GM19395 (cell line): ENCODE measurements at regions not wholly inside any gene's neighbourhood (a gene's known extent, or its start where the extent isn't known, plus 50 kb on each side); places are given as distances from the start of the nearest gene placed in this dataset.
"Not testable (repeated sequence)": the region's sequence is repeated elsewhere in the genome, so short reads cannot be mapped to it uniquely, and the experiment has no call there.

Experiments
- ATAC-seq: cut with Tn5 transposase; IDR thresholded peaks from one replicate; pipeline ENCODE4 v1.9.1; 2021; ENCODE audit warnings: mild to moderate bottlenecking, moderate library complexity; ENCODE audit not compliant: unreplicated experiment

- no peak for ATAC-seq
Observed at GRCh38 chr2:226483745-226484619, 315.6 kb downstream of the IRS1 start.

DNA sequence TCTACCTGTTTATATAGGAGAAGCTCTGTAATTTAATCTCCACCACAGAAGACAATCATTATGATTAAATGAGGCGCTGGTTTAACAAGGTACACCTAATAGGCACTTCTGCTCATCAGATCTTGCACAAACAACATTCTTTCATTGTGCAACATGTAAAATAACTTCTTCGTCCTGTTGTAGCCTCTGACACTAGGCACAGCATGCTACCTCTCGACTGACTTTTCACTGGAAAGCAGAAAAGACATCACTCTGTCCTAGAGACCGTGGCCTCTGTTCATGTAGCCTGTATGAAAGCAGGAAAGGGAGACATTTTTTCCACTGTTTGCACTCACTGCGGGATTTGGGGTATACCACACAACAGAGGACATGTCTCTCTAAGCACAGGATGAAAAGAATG lies 316.5 kb downstream of the IRS1 start:
- ATAC-seq = no peak

GRCh38 chr2:226478109-226478809 lies 321.4 kb downstream of the IRS1 start:
- no peak for ATAC-seq

DNA sequence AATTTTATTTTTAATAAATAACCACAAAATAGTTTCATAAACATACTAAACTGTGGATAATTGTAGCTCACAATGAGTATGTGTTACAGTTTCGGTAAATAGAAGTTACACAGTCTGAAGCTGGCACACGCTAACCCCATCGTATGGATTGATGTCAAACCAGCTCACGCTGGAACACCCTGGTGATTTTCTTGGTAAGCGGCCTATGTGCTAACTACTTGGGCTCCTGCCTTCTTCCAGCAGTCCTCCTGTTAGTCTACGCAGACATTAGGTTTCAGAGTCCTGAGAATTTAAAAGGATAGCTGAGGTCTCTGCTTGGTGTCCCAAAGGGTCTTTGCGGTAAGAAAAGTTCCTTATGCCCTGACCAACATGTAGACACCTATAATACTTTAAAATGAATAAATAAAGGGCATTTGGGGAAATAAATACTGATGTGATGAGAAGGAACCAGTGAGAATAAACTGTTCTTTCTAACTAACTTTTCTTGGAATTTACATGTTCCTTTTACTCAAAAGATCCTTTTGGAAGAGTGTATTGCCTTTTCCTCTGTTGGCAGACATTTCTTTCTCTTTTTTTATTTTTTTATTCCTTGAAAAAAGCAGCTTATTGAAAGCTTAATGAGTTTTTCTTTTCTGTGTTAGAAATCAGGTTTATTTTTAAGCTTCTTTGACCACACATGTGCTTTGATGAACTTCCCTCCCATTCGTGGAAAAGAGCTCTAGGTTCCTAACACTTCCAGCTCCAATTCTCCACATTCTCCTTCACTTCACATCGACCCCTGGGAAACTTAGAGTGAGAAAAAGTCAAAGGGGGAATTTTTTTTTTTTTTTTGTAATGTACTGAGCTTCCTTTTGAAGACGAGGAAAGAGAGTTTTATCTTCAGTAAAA lies 322.2 kb downstream of the IRS1 start:
- ATAC-seq = no peak

DNA sequence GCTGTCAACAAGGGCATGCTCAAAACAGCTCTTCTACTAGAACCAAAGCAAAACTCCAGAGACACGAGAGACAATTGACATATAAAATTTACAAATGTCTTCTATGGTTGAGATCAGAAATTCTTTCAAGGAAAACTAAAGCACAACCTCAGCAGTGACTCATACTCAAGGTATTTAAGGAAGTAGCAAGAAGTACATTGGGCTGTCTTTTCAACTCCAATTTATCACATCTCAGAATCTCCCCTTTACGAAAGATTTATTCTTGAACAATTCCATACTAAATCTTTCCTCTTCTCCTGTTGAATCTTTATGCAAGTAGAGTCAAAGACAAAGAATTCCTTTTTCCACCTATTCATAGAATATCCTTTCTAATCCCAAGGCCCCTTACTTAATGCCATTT lies 324.0 kb downstream of the IRS1 start:
- ATAC-seq = no peak

- no peak for ATAC-seq
Observed at GRCh38 chr2:226474131-226474530, 325.5 kb downstream of the IRS1 start.

GRCh38 chr2:226471987-226472470 lies 327.6 kb downstream of the IRS1 start:
- ATAC-seq = no peak

- ATAC-seq = no peak
Observed at GRCh38 chr2:226467633-226468032, 332.0 kb downstream of the IRS1 start.

DNA sequence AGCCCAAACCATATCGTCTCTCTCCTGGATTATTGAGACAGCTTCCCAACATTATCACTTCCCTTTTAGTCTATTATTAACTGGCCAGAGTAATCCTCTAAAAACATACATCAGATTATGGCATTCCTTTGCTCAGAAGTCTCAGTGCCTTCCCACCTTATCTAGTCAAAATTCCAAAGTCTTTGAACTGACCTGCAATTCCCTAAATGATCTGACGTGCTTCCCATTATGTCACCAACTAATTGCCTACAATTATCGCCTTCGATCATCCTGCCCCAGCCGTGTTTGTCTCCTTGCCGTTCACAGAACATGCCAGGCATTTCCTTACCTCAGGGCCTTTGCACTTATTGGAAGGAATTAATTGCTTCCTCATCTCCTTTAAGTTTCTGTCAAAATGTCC lies 332.4 kb downstream of the IRS1 start:
- ATAC-seq = no peak

DNA sequence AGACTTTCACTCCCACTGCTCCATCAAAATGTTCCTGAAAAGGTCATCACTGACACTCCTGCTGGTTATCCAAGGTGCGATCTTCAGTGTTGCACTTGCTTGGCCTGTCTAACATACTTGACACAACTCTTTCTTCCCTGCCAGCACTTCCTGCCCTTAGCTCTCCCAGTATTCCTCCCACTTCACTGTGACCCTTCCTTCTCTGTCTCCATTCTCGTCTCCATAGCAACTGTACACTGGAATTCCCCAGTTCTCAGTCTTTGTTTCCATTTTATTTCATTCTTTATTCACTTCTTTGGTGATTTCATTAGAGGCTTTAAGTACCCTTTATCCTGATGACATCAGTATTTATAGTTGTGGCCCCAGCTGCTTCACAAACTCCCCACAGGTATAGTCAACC lies 333.0 kb downstream of the IRS1 start:
- ATAC-seq = no peak

DNA sequence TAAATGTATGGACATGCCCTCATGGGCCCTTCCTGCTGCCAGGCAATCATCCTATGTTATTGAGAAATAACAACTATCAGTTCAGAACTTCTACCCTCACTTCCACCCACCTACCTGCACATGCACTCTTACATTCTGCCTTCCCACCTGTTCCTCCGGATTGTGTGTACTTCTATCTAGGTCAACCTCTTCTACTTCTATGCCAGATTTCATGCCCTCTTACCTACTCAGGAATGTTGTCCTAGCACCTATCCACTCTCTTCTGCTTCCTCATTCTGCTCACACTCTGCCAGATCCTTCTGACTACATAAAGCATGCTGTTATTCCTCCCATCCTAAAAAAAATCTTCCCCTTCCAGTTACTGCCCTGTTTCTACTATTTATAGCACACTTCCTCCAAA lies 333.5 kb downstream of the IRS1 start:
- no peak for ATAC-seq

DNA sequence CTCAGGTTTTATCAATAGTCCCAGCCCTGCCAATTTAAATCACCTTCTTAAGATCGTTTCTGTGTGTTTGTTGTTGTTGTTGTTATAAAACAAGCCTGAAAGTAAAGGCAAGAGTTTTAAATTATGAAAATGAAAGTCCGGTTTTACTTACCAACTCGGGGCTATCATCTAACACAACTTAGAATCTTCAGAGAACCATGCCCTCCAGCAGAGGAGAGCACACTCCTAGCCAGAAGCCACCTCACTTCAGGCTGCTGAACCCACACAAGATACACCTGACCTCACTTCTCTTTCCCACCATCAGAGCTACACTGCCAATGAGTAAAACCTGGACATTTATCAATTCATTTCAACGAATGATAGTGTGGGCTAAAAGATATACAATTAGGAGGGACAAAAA lies 335.2 kb downstream of the IRS1 start:
- no peak for ATAC-seq

GRCh38 chr2:226463154-226463553 lies 336.5 kb downstream of the IRS1 start:
- no peak for ATAC-seq

DNA sequence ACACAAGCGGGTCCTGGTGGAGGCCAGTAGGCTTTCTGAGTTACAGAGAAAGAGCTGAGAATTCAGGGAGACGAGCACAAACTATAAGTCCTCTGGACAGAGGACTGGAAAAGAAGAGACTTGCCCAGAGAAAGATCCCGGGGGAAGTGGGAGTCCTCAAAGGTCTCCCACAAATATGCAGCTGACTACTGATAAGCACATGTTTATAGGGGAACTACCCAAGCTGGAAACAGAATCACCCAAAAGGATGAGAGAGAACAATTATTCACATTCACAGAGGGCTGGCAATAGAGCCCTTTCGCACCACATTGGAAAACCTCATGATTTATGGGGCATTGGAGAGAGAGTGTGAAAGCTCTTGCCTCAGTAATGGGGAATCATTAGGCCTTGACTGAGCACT lies 337.6 kb downstream of the IRS1 start:
- no peak for ATAC-seq

DNA sequence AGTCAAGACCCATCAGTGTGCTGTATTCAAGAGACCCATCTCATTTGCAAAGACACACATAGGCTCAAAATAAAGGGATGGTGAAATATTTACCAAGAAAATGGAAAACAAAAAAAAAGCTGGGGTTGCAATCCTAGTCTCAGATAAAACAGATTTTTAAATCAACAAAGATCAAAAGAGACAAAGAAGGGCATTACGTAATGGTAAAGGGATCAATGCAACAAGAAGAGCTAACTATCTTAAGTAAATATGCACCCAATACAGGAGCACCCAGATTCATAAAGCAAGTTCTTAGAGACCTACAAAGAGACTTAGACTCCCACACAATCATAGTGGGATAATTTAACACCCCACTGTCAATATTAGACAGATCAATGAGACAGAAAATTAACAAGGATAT lies 343.5 kb downstream of the IRS1 start:
- ATAC-seq = not testable (repeated sequence)

- ATAC-seq = no peak
Observed at GRCh38 chr2:226452768-226453167, 346.9 kb downstream of the IRS1 start.

- no peak for ATAC-seq
Observed at GRCh38 chr2:226451486-226451885, 348.1 kb downstream of the IRS1 start.

DNA sequence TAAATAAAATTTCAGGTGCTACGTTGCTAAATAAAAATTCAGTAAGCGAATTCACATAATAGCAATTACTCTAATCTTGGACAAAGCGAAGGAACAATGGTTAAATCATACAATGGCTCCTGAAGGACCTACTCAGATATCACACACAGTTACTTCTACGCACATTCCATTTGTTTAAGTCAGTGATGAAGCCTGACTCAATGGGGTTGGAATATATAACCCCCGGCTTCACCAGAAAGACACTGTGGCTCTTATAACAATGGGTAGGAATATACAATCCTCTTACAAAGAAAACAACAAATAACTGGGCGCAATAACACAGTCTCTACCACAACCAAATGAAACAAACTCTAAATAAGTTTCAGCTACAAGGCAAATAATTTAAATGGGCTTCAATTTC lies 349.5 kb downstream of the IRS1 start:
- ATAC-seq = no peak

GRCh38 chr2:226447338-226448300 lies 352.0 kb downstream of the IRS1 start:
- no peak for ATAC-seq

GRCh38 chr2:226446406-226447001 lies 353.1 kb downstream of the IRS1 start:
- no peak for ATAC-seq
